NCI-H526 (cell line): ENCODE measurements at regions not wholly inside any gene's neighbourhood (a gene's known extent, or its start where the extent isn't known, plus 50 kb on each side); places are given as distances from the start of the nearest gene placed in this dataset.
A peak's percentile ranks its signal among the peaks of the same experiment; 100 is the strongest.

Experiments used
- DNase-seq, 2 experiments: peaks; one replicate each; lab custom pipeline; 2025; lab: John Stamatoyannopoulos, UW

GRCh38 chr10:98080494-98080893 is 50.1 kb upstream of the CRTAC1 start:
- peak in 1 of 2 experiments; percentile 34 for DNase-seq
